Progenitor cell of endocrine pancreas (in vitro differentiated cells): ENCODE measurements at regions not wholly inside any gene's neighbourhood (a gene's known extent, or its start where the extent isn't known, plus 50 kb on each side); places are given as distances from the start of the nearest gene placed in this dataset.

Source experiments
- DNase-seq: peaks from one replicate; pipeline ENCODE4 v3.0.0; 2021; ENCODE audit warnings: low spot score; ENCODE audit not compliant: unreplicated experiment
- H3K27ac Mint-ChIP-seq: 2 replicates; pipeline ENCODE4 v1.8.0; 2021; ENCODE audit warnings: mild to moderate bottlenecking, moderate library complexity, mixed read lengths
- H3K27me3 Mint-ChIP-seq: 2 replicates; pipeline ENCODE4 v1.8.0; 2021; ENCODE audit warnings: mixed read lengths
- H3K36me3 Mint-ChIP-seq: 2 replicates; pipeline ENCODE4 v1.8.0; 2022; ENCODE audit warnings: mixed read lengths; ENCODE audit not compliant: insufficient read depth
- H3K4me1 Mint-ChIP-seq: 2 replicates; pipeline ENCODE4 v1.8.0; 2021; ENCODE audit warnings: low read depth, mixed read lengths
- H3K4me3 Mint-ChIP-seq: 2 replicates; pipeline ENCODE4 v1.8.0; 2021; ENCODE audit warnings: low read depth, mild to moderate bottlenecking, moderate library complexity, mixed read lengths
- H3K9me3 Mint-ChIP-seq: 2 replicates; pipeline ENCODE4 v1.8.0; 2021; ENCODE audit warnings: low read depth, mixed read lengths
- TF ChIP-seq, protein P1 (sequence below): fragments of 200-600 bp; sonication (generic); IDR thresholded peaks from one replicate; pipeline ENCODE4 v1.5.0; 2021; ENCODE audit warnings: antibody characterized with exemption, mild to moderate bottlenecking; ENCODE audit not compliant: unreplicated experiment

DNA sequence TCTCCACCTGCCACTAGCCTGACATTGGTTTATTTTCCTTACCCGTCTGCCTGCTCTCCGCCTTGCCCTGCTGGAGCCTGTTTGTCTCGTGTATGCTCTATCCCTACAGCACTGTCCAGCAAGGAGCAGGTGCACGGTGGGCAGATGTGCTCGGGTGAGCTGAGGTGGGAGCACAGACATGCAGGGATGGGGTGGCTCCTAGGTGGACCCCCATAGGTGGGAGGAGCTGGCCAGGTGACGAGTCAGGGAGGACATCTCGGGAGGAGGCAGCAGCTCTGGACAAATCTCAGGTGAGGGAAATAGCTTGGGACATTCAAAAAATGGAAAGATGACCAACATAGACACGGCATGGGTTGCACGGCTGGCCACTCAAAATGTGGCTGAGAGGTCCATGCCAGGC is 89.2 kb upstream of the SHANK2 start:
- TF ChIP-seq, protein P1, sequence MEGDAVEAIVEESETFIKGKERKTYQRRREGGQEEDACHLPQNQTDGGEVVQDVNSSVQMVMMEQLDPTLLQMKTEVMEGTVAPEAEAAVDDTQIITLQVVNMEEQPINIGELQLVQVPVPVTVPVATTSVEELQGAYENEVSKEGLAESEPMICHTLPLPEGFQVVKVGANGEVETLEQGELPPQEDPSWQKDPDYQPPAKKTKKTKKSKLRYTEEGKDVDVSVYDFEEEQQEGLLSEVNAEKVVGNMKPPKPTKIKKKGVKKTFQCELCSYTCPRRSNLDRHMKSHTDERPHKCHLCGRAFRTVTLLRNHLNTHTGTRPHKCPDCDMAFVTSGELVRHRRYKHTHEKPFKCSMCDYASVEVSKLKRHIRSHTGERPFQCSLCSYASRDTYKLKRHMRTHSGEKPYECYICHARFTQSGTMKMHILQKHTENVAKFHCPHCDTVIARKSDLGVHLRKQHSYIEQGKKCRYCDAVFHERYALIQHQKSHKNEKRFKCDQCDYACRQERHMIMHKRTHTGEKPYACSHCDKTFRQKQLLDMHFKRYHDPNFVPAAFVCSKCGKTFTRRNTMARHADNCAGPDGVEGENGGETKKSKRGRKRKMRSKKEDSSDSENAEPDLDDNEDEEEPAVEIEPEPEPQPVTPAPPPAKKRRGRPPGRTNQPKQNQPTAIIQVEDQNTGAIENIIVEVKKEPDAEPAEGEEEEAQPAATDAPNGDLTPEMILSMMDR: no peak
- Mint-ChIP-seq H3K36me3 (no peaks in the 10 kb centered on the region), H3K4me1 (peaks cover 5% of the 10 kb centered on the region), H3K27me3 (peaks cover 20% of the 10 kb centered on the region), H3K9me3 (no peaks in the 10 kb centered on the region), H3K27ac (no peak overlapping the region), H3K4me3 (no peak overlapping the region)
- DNase-seq: no peak

DNA sequence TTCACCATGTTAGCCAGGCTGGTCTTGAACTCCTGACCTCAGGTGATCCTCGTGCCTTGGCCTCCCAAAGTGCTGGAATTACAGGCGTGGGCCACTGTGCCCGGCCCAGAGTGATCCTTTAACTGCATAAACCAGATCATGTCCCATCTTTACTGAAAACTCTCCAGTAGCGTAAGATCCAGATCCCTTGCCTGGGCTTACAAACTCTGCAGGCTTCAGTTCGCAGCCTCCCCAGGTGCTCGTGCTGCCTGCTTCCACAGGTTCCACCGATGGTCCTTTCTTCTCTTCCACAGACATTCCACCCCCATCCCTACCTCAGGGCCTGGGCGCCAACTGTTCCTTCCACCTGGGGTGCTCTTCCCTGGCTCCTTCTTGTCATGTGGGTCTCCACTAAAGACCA is 88.8 kb upstream of the SHANK2 start:
- TF ChIP-seq, protein P1: no peak
- Mint-ChIP-seq H3K9me3 (no peaks in the 10 kb centered on the region), H3K4me3 (no peak overlapping the region), H3K27me3 (peaks cover 20% of the 10 kb centered on the region), H3K4me1 (peaks cover 5% of the 10 kb centered on the region), H3K36me3 (no peaks in the 10 kb centered on the region), H3K27ac (no peak overlapping the region)
- DNase-seq: no peak

DNA sequence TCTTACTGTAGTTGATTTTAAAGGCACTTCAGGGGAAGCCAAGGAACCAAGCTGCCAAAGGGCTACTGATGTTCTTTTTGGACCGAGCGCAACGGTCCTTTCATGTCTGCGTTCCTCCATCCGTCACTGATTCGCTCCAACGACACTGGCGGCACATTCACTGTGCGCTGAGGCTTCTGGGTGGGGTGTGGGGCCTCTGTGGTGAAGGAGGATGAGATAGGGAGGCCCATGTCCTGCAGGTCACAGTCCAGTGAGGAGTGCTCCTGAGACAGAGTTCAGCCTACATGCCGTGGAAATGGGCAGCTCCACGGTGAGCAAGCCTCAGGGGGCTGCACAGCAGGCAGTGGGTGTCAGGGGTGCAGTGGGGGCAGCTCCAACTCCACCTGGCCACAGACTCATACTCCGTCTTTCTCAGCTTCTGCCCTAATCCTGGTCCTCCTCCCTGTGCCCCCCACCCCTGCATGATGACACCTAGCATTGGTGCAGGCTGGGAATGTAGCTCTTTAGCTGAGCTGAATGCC is 87.8 kb upstream of the SHANK2 start:
- no peak overlapping the region for H3K27ac Mint-ChIP-seq
- H3K4me1 Mint-ChIP-seq: peaks cover 5% of the 10 kb centered on the region
- H3K27me3 Mint-ChIP-seq: peaks cover 20% of the 10 kb centered on the region
- H3K36me3 Mint-ChIP-seq: no peaks in the 10 kb centered on the region
- DNase-seq: no peak
- TF ChIP-seq, protein P1: no peak
- no peaks in the 10 kb centered on the region for H3K9me3 Mint-ChIP-seq
- no peak overlapping the region for H3K4me3 Mint-ChIP-seq

DNA sequence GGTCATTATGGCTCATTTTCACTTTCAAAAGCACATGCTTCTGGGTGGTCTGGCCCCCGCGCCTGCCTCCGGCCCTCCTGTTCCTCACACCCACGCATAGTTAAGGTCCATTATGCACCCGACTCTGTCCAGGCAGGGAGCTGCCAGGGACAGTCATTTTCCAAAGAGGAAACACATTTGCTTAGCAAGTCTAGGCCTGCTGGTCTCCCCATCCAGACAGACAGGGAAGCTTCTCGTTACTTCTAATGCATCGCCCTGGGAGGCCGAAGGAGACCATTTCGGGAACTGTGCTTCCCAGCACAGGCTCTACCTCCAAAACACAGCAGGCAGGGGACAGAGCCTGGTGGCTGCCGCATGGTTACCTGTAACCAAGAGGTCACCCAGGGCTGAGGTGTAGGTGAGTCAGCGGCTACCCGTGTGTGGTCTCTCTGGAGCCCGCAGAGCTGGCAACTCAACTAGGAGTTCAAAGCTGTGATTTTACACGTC is 87.1 kb upstream of the SHANK2 start:
- peaks cover 20% of the 10 kb centered on the region for H3K27me3 Mint-ChIP-seq
- no peaks in the 10 kb centered on the region for H3K36me3 Mint-ChIP-seq
- TF ChIP-seq, protein P1: no peak
- H3K4me3 Mint-ChIP-seq: no peak overlapping the region
- H3K9me3 Mint-ChIP-seq: no peaks in the 10 kb centered on the region
- no peak for DNase-seq
- peaks cover 5% of the 10 kb centered on the region for H3K4me1 Mint-ChIP-seq
- H3K27ac Mint-ChIP-seq: no peak overlapping the region

DNA sequence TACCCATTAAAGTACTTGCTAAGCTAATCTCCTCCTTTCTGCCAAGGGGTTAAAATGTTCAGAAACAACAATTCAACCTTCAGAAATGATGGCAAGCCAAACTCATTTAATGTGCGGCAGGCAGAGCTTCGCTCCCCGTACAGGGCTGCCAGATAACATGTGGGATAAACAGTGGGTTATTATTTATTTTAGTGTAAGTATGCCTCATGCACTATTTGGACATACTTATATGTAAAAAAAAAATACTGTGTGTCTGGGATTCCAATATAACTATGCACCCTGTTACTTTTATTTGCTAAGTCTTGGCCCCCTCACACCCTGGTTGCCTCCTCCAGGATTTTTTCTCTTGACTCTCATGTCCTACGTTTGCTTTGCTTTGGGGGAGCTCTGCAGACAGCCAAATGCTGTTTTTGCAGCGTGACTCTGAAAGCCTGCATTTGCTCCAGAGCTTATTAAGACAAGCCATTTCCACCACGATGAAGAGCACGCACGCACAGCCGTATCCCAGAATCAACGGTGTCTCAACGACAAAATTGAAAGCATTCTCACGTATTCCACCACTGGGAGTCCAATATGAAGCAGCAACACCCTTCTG is 86.5 kb upstream of the SHANK2 start:
- H3K27ac Mint-ChIP-seq: no peak overlapping the region
- H3K9me3 Mint-ChIP-seq: no peaks in the 10 kb centered on the region
- peaks cover 5% of the 10 kb centered on the region for H3K4me1 Mint-ChIP-seq
- H3K27me3 Mint-ChIP-seq: peaks cover 20% of the 10 kb centered on the region
- no peak overlapping the region for H3K4me3 Mint-ChIP-seq
- TF ChIP-seq, protein P1: no peak
- no peak for DNase-seq
- H3K36me3 Mint-ChIP-seq: no peaks in the 10 kb centered on the region
